IgD-negative memory B cell (primary cell): ENCODE measurements at regions not wholly inside any gene's neighbourhood (a gene's known extent, or its start where the extent isn't known, plus 50 kb on each side); places are given as distances from the start of the nearest gene placed in this dataset.
A peak's percentile ranks its signal among the peaks of the same experiment; 100 is the strongest.
"Not testable (repeated sequence)": the region's sequence is repeated elsewhere in the genome, so short reads cannot be mapped to it uniquely, and the experiment has no call there.

Experiments
- H3K27ac Mint-ChIP-seq, 3 donors: one replicate each; pipeline ENCODE4 v1.8.0; 2020 to 2022; ENCODE audit warnings: mild to moderate bottlenecking in 3 of 3, mixed read lengths in 3 of 3, moderate library complexity in 1 of 3
- H3K27me3 Mint-ChIP-seq: one replicate; pipeline ENCODE4 v1.8.0; 2021; ENCODE audit warnings: mixed read lengths
- H3K36me3 Mint-ChIP-seq: one replicate; pipeline ENCODE4 v1.8.0; 2020; ENCODE audit warnings: mild to moderate bottlenecking, mixed read lengths
- H3K4me1 Mint-ChIP-seq, 3 donors: one replicate each; pipeline ENCODE4 v1.8.0; 2020 to 2022; ENCODE audit warnings: mixed read lengths in 3 of 3, mild to moderate bottlenecking in 1 of 3
- H3K4me3 Mint-ChIP-seq, 4 donors: one replicate each; pipeline ENCODE4 v1.8.0; 2020 to 2022; ENCODE audit warnings: mild to moderate bottlenecking in 4 of 4, mixed read lengths in 4 of 4, moderate library complexity in 3 of 4
- H3K9me3 Mint-ChIP-seq, 3 donors: one replicate each; pipeline ENCODE4 v1.8.0; 2020 to 2021; ENCODE audit warnings: mixed read lengths in 3 of 3, mild to moderate bottlenecking in 1 of 3

- Mint-ChIP-seq H3K9me3 (no peaks in the 10 kb centered on the region), H3K27ac (no peak overlapping the region), H3K36me3 (no peaks in the 10 kb centered on the region), H3K4me3 (no peak overlapping the region), H3K27me3 (no peaks in the 10 kb centered on the region), H3K4me1 (no peaks in the 10 kb centered on the region)
These were observed 240.7 kb downstream of the NRIP1 start for GRCh38 chr21:14824126-14824525.

- no peak overlapping the region for H3K4me3 Mint-ChIP-seq
- H3K27me3 Mint-ChIP-seq, result no peaks in the 10 kb centered on the region
- H3K9me3 Mint-ChIP-seq, result peaks cover under 1 to 10% (median 4%) of the 10 kb centered on the region in 3 donors
- peaks cover 1 to 4% (median 1%) of the 10 kb centered on the region in 3 donors for H3K4me1 Mint-ChIP-seq
- H3K27ac Mint-ChIP-seq, result no peak overlapping the region
- no peaks in the 10 kb centered on the region for H3K36me3 Mint-ChIP-seq
These were observed 247.5 kb downstream of the NRIP1 start for GRCh38 chr21:14817311-14817710.

- Mint-ChIP-seq H3K4me1 (peaks cover 10 to 18% (median 17%) of the 10 kb centered on the region in 3 donors), H3K27ac (no peak overlapping the region), H3K9me3 (peaks cover 6 to 18% (median 8%) of the 10 kb centered on the region in 3 donors), H3K27me3 (no peaks in the 10 kb centered on the region), H3K36me3 (no peaks in the 10 kb centered on the region), H3K4me3 (no peak overlapping the region)
These were observed 249.8 kb downstream of the NRIP1 start for GRCh38 chr21:14814991-14815390.

- Mint-ChIP-seq H3K27ac (no peak overlapping the region), H3K9me3 (peaks cover 6 to 18% (median 8%) of the 10 kb centered on the region in 3 donors), H3K27me3 (no peaks in the 10 kb centered on the region), H3K4me3 (no peak overlapping the region), H3K4me1 (peaks cover 12 to 25% (median 23%) of the 10 kb centered on the region in 3 donors), H3K36me3 (no peaks in the 10 kb centered on the region)
These were observed 250.5 kb downstream of the NRIP1 start for GRCh38 chr21:14814282-14814681.

- H3K4me1 Mint-ChIP-seq, H3K36me3 Mint-ChIP-seq, H3K27ac Mint-ChIP-seq, H3K27me3 Mint-ChIP-seq, H3K4me3 Mint-ChIP-seq: not testable (repeated sequence)
- peaks cover 7 to 10% (median 7%) of the 10 kb centered on the region in 3 donors for H3K9me3 Mint-ChIP-seq
These were observed 258.1 kb upstream of the SAMSN1 start for GRCh38 chr21:14804170-14804569.

GRCh38 chr21:14797543-14797942, 251.4 kb upstream of the SAMSN1 start:
- Mint-ChIP-seq H3K27ac (no peak overlapping the region), H3K36me3 (no peaks in the 10 kb centered on the region), H3K4me1 (no peaks in the 10 kb centered on the region)

GRCh38 chr21:14787312-14787711, 241.2 kb upstream of the SAMSN1 start:
- H3K9me3 Mint-ChIP-seq, result peaks cover 0 to 12% (median 0%) of the 10 kb centered on the region in 3 donors
- no peak overlapping the region for H3K27ac Mint-ChIP-seq
- H3K36me3 Mint-ChIP-seq, result peaks cover 2% of the 10 kb centered on the region
- H3K4me1 Mint-ChIP-seq, result no peaks in the 10 kb centered on the region
- H3K4me3 Mint-ChIP-seq, result no peak overlapping the region
- no peaks in the 10 kb centered on the region for H3K27me3 Mint-ChIP-seq

More at GRCh38 chr21:14797543-14797942, 251.4 kb upstream of the SAMSN1 start:
- H3K9me3 Mint-ChIP-seq, result peaks cover 11 to 34% (median 24%) of the 10 kb centered on the region in 3 donors
- H3K27me3 Mint-ChIP-seq, result peaks cover 1% of the 10 kb centered on the region
- peak overlapping the region in 1 of 4 donors; percentile 28 for H3K4me3 Mint-ChIP-seq

- Mint-ChIP-seq H3K27me3 (no peaks in the 10 kb centered on the region), H3K27ac (no peak overlapping the region), H3K36me3 (peaks cover 6% of the 10 kb centered on the region), H3K4me3 (no peak overlapping the region), H3K4me1 (no peaks in the 10 kb centered on the region), H3K9me3 (peaks cover 0 to 12% (median 0%) of the 10 kb centered on the region in 3 donors)
These were observed 239.6 kb upstream of the SAMSN1 start for GRCh38 chr21:14785679-14786078.

- Mint-ChIP-seq H3K9me3 (no peaks in the 10 kb centered on the region), H3K27me3 (peaks cover 2% of the 10 kb centered on the region), H3K36me3 (no peaks in the 10 kb centered on the region), H3K4me3 (peak overlapping the region in 1 of 4 donors; percentile 68), H3K27ac (no peak overlapping the region), H3K4me1 (peaks cover 0 to 4% (median 0%) of the 10 kb centered on the region in 3 donors)
These were observed 227.7 kb upstream of the SAMSN1 start for GRCh38 chr21:14773777-14774345.

GRCh38 chr21:14771593-14771992, 225.5 kb upstream of the SAMSN1 start:
- no peaks in the 10 kb centered on the region for H3K9me3 Mint-ChIP-seq
- H3K4me1 Mint-ChIP-seq, result peaks cover 0 to 4% (median 0%) of the 10 kb centered on the region in 3 donors
- no peaks in the 10 kb centered on the region for H3K36me3 Mint-ChIP-seq
- H3K4me3 Mint-ChIP-seq, result no peak overlapping the region
- no peak overlapping the region for H3K27ac Mint-ChIP-seq
- peaks cover 4% of the 10 kb centered on the region for H3K27me3 Mint-ChIP-seq

- no peaks in the 10 kb centered on the region for H3K36me3 Mint-ChIP-seq
- H3K9me3 Mint-ChIP-seq, result no peaks in the 10 kb centered on the region
These were observed 221.9 kb upstream of the SAMSN1 start for GRCh38 chr21:14768042-14768441.

GRCh38 chr21:14767192-14767852, 221.2 kb upstream of the SAMSN1 start:
- peaks cover 0 to 5% (median 0%) of the 10 kb centered on the region in 3 donors for H3K4me1 Mint-ChIP-seq
- H3K36me3 Mint-ChIP-seq, result no peaks in the 10 kb centered on the region
- no peak overlapping the region for H3K27ac Mint-ChIP-seq
- H3K27me3 Mint-ChIP-seq, result peaks cover 2% of the 10 kb centered on the region
- no peaks in the 10 kb centered on the region for H3K9me3 Mint-ChIP-seq
- H3K4me3 Mint-ChIP-seq, result no peak overlapping the region

More at GRCh38 chr21:14768042-14768441, 221.9 kb upstream of the SAMSN1 start:
- Mint-ChIP-seq H3K27ac (no peak overlapping the region), H3K4me3 (no peak overlapping the region), H3K4me1 (peaks cover 0 to 3% (median 0%) of the 10 kb centered on the region in 3 donors), H3K27me3 (peaks cover 2% of the 10 kb centered on the region)

GRCh38 chr21:14766241-14766640, 220.1 kb upstream of the SAMSN1 start:
- H3K27me3 Mint-ChIP-seq, result peaks cover 2% of the 10 kb centered on the region

GRCh38 chr21:14763695-14764064, 217.6 kb upstream of the SAMSN1 start:
- Mint-ChIP-seq H3K27me3 (peaks cover 2% of the 10 kb centered on the region), H3K4me3 (no peak overlapping the region), H3K36me3 (no peaks in the 10 kb centered on the region), H3K4me1 (peaks cover 0 to 31% (median 12%) of the 10 kb centered on the region in 3 donors), H3K27ac (no peak overlapping the region), H3K9me3 (no peaks in the 10 kb centered on the region)

More at GRCh38 chr21:14766241-14766640, 220.1 kb upstream of the SAMSN1 start:
- Mint-ChIP-seq H3K9me3 (no peaks in the 10 kb centered on the region), H3K27ac (no peak overlapping the region), H3K4me1 (peaks cover 0 to 13% (median 7%) of the 10 kb centered on the region in 3 donors), H3K4me3 (no peak overlapping the region), H3K36me3 (no peaks in the 10 kb centered on the region)

GRCh38 chr21:14762734-14763694, 216.9 kb upstream of the SAMSN1 start:
- Mint-ChIP-seq H3K27ac (no peak overlapping the region), H3K9me3 (no peaks in the 10 kb centered on the region), H3K4me1 (peaks cover 0 to 33% (median 12%) of the 10 kb centered on the region in 3 donors), H3K4me3 (no peak overlapping the region), H3K36me3 (no peaks in the 10 kb centered on the region), H3K27me3 (peaks cover 2% of the 10 kb centered on the region)
